Activated naive CD8-positive, alpha-beta T cell treated with anti-CD3 and anti-CD28 coated beads, Interleukin-2, amount 50 U/mL, for 24 hours (primary cell): ENCODE measurements at regions not wholly inside any gene's neighbourhood (a gene's known extent, or its start where the extent isn't known, plus 50 kb on each side); places are given as distances from the start of the nearest gene placed in this dataset.
A peak's percentile ranks its signal among the peaks of the same experiment; 100 is the strongest.

ENCODE experiments used
- ATAC-seq: fragments of 150-1000 bp; cut with Tn5 transposase; one replicate; pipeline ENCODE4 v1.10.0; 2021
- DNase-seq: peaks from one replicate; pipeline ENCODE4 v3.0.0; 2021
- H3K27ac Mint-ChIP-seq: one replicate; pipeline ENCODE4 v1.8.0; 2021; ENCODE audit warnings: mild to moderate bottlenecking, mixed read lengths
- H3K27me3 Mint-ChIP-seq: one replicate; pipeline ENCODE4 v1.8.0; 2021; ENCODE audit warnings: mixed read lengths
- H3K36me3 Mint-ChIP-seq: one replicate; pipeline ENCODE4 v1.8.0; 2021; ENCODE audit warnings: low read depth, mixed read lengths
- H3K4me1 Mint-ChIP-seq: one replicate; pipeline ENCODE4 v1.8.0; 2021; ENCODE audit warnings: mixed read lengths
- H3K4me3 Mint-ChIP-seq: one replicate; pipeline ENCODE4 v1.8.0; 2021; ENCODE audit warnings: mild to moderate bottlenecking, moderate library complexity, mixed read lengths
- H3K9me3 Mint-ChIP-seq: one replicate; pipeline ENCODE4 v1.8.0; 2021; ENCODE audit warnings: mixed read lengths

DNA sequence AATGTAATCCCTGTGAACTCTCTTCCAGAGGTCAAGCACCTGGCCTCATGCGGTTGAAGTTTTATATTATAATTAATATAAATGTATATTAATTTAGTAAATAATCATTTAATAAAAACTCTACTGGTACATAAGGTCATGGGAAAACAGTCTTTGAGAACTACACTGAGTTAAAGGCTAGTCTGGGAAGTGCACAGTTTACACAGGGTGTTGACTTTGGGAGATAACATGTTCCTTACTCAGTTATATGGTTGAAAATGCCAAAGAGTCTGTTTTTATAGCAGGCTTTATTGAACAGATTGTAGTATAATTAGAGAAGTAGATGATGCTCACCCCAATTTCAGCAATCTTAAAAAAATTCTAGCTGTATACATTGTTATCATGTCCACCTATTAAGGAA lies 735.9 kb downstream of the GATA3 start:
- Mint-ChIP-seq H3K27me3 (no peaks in the 10 kb centered on the region), H3K9me3 (peaks cover 62% of the 10 kb centered on the region), H3K27ac (no peak overlapping the region), H3K4me1 (peaks cover 11% of the 10 kb centered on the region), H3K4me3 (no peak overlapping the region), H3K36me3 (peaks cover 24% of the 10 kb centered on the region)
- DNase-seq (no peak), ATAC-seq (no peak)

DNA sequence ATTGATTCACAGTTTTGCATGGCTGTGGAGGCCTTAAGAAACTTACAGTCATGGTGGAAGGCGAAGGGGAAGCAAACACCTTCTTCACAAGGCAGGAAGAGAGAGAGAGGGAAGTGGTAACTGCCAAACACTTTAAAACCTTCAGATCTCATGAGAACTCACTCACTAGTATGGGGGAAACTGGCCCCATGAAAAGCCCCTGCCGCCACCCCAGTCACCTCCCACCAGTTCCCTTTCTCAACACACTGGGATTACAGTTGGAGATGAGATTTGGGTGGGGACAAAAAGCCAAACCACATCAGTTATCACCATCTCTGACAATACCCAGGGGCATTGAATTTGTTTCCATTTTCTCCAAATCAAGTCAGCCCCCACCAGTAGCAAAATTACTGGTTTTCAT lies 740.4 kb downstream of the GATA3 start:
- Mint-ChIP-seq H3K27me3 (no peaks in the 10 kb centered on the region), H3K9me3 (peaks cover 34% of the 10 kb centered on the region), H3K4me1 (peaks cover 14% of the 10 kb centered on the region), H3K4me3 (no peak overlapping the region), H3K36me3 (peaks cover 12% of the 10 kb centered on the region), H3K27ac (no peak overlapping the region)
- peak; percentile 63 for ATAC-seq
- peak; percentile 9 for DNase-seq

DNA sequence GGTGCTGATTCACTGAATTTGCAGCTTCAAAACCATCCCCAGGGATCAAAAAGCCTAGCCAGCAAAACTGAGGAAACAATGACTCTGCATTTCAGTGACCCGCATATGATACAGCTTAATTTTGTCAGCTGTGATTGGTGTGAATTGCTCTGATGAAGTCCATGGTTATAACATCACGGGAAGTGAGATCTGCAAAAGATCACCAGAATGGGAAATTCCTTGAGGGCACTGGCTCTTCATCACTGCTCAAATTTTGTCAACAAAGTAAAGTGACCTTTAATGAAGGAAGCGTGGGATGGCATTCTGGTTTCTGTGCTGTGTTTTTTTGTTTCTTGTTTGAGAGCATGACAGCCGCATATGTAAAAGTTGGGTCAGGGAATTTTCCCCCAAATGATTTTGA lies 745.9 kb downstream of the GATA3 start:
- Mint-ChIP-seq H3K9me3 (peaks cover 7% of the 10 kb centered on the region), H3K27me3 (no peaks in the 10 kb centered on the region), H3K36me3 (peaks cover 4% of the 10 kb centered on the region), H3K4me3 (no peak overlapping the region), H3K27ac (no peak overlapping the region), H3K4me1 (peaks cover 13% of the 10 kb centered on the region)
- DNase-seq: peak; percentile 6
- peak; percentile 77 for ATAC-seq

- H3K27ac Mint-ChIP-seq: no peak overlapping the region
- H3K36me3 Mint-ChIP-seq: peaks cover 4% of the 10 kb centered on the region
- H3K27me3 Mint-ChIP-seq: no peaks in the 10 kb centered on the region
- peaks cover 12% of the 10 kb centered on the region for H3K9me3 Mint-ChIP-seq
- no peak for ATAC-seq
- no peak overlapping the region for H3K4me3 Mint-ChIP-seq
- peaks cover 11% of the 10 kb centered on the region for H3K4me1 Mint-ChIP-seq
- DNase-seq: no peak
Observed at GRCh38 chr10:8803992-8804391, 749.5 kb downstream of the GATA3 start.

- H3K27me3 Mint-ChIP-seq: no peaks in the 10 kb centered on the region
Observed at GRCh38 chr10:8810677-8811076, 756.2 kb downstream of the GATA3 start.

GRCh38 chr10:8811201-8811600 lies 756.7 kb downstream of the GATA3 start:
- Mint-ChIP-seq H3K4me3 (no peak overlapping the region), H3K27ac (no peak overlapping the region), H3K27me3 (no peaks in the 10 kb centered on the region), H3K9me3 (peaks cover 14% of the 10 kb centered on the region), H3K4me1 (no peaks in the 10 kb centered on the region), H3K36me3 (peaks cover 2% of the 10 kb centered on the region)
- DNase-seq (no peak), ATAC-seq (no peak)

More at GRCh38 chr10:8810677-8811076, 756.2 kb downstream of the GATA3 start:
- DNase-seq (no peak), ATAC-seq (no peak)
- Mint-ChIP-seq H3K4me1 (no peaks in the 10 kb centered on the region), H3K27ac (no peak overlapping the region), H3K4me3 (no peak overlapping the region), H3K9me3 (peaks cover 17% of the 10 kb centered on the region), H3K36me3 (peaks cover 2% of the 10 kb centered on the region)

- H3K9me3 Mint-ChIP-seq: peaks cover 10% of the 10 kb centered on the region
- H3K27ac Mint-ChIP-seq: no peak overlapping the region
- peaks cover 4% of the 10 kb centered on the region for H3K4me1 Mint-ChIP-seq
- no peak for DNase-seq
- no peaks in the 10 kb centered on the region for H3K36me3 Mint-ChIP-seq
- no peak for ATAC-seq
- no peaks in the 10 kb centered on the region for H3K27me3 Mint-ChIP-seq
- no peak overlapping the region for H3K4me3 Mint-ChIP-seq
Observed at GRCh38 chr10:8815969-8816368, 761.5 kb downstream of the GATA3 start.

DNA sequence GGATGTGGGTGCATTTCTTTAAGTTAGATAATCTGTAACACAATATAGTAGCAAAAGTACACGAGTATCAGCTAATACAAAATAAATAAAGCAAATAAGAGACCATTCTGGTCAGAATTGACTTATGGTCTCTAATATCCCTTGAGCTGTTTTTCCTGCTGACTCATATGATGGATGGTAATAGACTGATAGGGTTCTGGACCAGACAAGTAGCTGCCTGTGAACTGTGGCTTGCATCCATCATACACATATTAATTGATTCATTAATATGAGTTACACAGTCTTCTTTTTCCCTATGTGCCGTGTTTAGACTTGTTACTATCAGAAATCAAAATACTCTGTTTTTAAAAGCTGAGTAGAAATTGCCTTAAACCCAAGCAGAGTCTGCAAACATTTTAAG lies 762.8 kb downstream of the GATA3 start:
- Mint-ChIP-seq H3K27me3 (no peaks in the 10 kb centered on the region), H3K4me3 (no peak overlapping the region), H3K9me3 (peaks cover 7% of the 10 kb centered on the region), H3K4me1 (peaks cover 4% of the 10 kb centered on the region), H3K36me3 (no peaks in the 10 kb centered on the region), H3K27ac (no peak overlapping the region)
- DNase-seq: no peak
- no peak for ATAC-seq

DNA sequence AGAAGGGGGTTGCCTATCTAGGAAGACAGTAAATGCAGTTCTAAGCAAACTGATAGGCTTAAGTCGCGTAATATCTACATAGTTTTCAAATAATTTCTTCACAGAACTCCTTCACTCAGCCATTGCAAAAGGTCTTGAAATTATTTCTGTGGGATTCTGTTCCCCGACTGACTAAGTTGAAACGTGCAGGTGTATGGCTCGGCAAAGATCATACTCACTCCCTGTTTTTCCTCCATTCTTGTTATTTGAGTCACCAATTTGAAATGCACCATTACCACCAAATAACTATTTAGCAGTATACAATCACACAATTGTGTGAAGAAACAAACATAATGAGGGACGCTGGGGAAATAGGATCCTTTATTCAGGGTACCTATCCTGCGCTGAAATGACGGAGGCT lies 771.1 kb downstream of the GATA3 start:
- DNase-seq: no peak
- H3K4me3 Mint-ChIP-seq: no peak overlapping the region
- no peak for ATAC-seq
- H3K27me3 Mint-ChIP-seq: no peaks in the 10 kb centered on the region
- H3K4me1 Mint-ChIP-seq: peaks cover 6% of the 10 kb centered on the region
- H3K27ac Mint-ChIP-seq: no peak overlapping the region
- H3K9me3 Mint-ChIP-seq: no peaks in the 10 kb centered on the region
- H3K36me3 Mint-ChIP-seq: peaks cover 2% of the 10 kb centered on the region

DNA sequence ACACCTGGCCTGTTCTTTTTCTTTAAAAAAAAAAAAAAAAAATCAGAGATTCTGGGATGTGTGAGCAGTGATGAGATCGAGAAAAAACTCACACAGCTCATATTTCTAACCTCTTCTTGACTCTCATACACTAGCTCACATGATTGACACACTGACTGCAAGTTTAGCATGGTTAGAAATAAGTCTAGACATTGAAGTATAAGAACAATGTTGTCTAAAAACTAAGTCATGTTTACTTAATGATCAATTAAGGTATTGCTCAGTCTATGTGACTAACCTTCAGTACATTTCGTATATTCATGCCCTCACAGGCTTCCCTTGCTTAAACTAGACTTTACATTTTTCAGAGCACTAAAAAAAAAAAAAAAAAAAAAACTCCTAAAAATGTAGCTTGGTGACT lies 775.1 kb downstream of the GATA3 start:
- H3K4me1 Mint-ChIP-seq: peaks cover 17% of the 10 kb centered on the region
- no peak overlapping the region for H3K4me3 Mint-ChIP-seq
- H3K27ac Mint-ChIP-seq: no peak overlapping the region
- H3K27me3 Mint-ChIP-seq: no peaks in the 10 kb centered on the region
- H3K36me3 Mint-ChIP-seq: peaks cover 2% of the 10 kb centered on the region
- ATAC-seq (no peak), DNase-seq (no peak)
- H3K9me3 Mint-ChIP-seq: no peaks in the 10 kb centered on the region

- DNase-seq (no peak), ATAC-seq (no peak)
- H3K9me3 Mint-ChIP-seq: no peaks in the 10 kb centered on the region
- no peaks in the 10 kb centered on the region for H3K27me3 Mint-ChIP-seq
- peaks cover 2% of the 10 kb centered on the region for H3K36me3 Mint-ChIP-seq
- H3K27ac Mint-ChIP-seq: peak overlapping the region; percentile 61
- peaks cover 21% of the 10 kb centered on the region for H3K4me1 Mint-ChIP-seq
- H3K4me3 Mint-ChIP-seq: no peak overlapping the region
Observed at GRCh38 chr10:8830048-8830447, 775.6 kb downstream of the GATA3 start.

DNA sequence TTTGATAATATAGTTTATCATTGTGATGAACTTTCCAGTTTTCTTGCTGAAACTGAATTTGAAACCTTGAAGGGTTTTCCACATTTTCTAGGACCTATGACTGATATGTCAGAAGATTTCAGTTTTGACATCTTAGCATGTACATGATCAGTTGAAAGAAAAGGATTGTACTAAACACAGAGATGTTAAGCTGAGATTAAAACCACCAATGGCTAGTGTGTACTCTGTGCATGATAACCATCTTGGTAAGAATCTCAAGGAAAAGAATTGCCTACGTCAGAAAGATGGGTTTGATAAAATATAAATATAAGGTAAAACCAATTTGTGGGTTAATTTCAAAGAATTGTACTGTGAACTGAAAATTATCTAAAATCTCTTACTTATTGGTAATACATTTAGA lies 776.4 kb downstream of the GATA3 start:
- Mint-ChIP-seq H3K4me1 (peaks cover 26% of the 10 kb centered on the region), H3K27ac (no peak overlapping the region), H3K27me3 (no peaks in the 10 kb centered on the region), H3K36me3 (peaks cover 2% of the 10 kb centered on the region), H3K9me3 (no peaks in the 10 kb centered on the region), H3K4me3 (no peak overlapping the region)
- DNase-seq (no peak), ATAC-seq (no peak)

DNA sequence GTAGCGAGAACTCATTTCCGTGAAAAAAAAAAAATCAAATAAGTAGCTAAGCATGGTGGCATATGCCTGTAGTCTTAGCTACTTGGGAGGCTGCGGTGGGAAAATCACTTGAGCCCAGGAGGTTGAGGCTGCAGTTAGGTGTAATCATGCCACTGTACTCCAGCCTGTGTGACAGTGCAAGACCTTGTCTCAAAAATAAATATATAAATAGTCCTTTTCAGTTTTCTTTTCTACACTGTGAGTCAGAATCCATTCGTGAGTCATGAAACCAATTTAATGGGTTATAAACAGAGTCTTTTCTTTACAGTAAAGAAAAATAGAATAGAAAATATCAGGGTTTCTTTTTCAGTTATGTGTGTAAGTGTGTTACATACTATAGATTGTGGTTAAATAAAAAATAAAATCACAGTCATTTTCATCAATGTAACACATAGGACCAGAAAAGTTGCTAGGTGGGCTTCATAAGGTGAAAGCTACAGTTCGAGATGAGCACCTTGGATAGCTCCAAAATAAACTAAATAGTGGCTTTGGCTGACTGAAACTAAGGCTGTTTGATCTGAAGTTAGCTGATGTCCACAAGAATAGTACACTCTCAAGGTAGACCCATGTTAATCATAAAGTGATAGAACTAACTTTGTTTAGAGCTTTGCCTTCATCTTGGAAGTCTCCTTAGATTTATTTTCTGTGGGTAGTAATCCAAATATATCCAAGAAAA lies 781.1 kb downstream of the GATA3 start:
- ATAC-seq (no peak), DNase-seq (no peak)
- Mint-ChIP-seq H3K27me3 (no peaks in the 10 kb centered on the region), H3K9me3 (peaks cover 24% of the 10 kb centered on the region), H3K4me3 (no peak overlapping the region), H3K4me1 (peaks cover 22% of the 10 kb centered on the region), H3K27ac (no peak overlapping the region), H3K36me3 (peaks cover 2% of the 10 kb centered on the region)

DNA sequence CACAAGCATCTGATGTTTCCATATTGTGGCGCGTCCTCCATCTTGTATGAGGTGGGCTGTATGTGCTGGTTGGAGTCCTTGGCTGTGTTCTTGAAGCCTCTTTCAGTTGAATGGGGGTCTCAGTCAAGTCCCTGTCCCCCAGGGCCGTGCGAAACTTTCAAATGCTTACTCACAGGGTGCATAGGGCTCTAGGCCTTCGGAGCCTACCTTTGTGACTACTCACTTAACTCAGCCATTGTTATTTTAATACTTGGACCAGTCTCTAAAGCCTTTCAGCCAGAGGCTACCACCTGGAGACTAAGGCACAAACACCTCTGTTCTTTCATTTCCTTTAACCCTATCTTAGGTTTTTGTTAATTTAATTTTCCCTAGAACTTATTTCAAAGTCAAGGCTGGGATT lies 785.9 kb downstream of the GATA3 start:
- Mint-ChIP-seq H3K27ac (no peak overlapping the region), H3K36me3 (peaks cover 9% of the 10 kb centered on the region), H3K4me3 (no peak overlapping the region), H3K27me3 (peaks cover 2% of the 10 kb centered on the region), H3K4me1 (peaks cover 5% of the 10 kb centered on the region), H3K9me3 (peaks cover 39% of the 10 kb centered on the region)
- DNase-seq (no peak), ATAC-seq (no peak)

DNA sequence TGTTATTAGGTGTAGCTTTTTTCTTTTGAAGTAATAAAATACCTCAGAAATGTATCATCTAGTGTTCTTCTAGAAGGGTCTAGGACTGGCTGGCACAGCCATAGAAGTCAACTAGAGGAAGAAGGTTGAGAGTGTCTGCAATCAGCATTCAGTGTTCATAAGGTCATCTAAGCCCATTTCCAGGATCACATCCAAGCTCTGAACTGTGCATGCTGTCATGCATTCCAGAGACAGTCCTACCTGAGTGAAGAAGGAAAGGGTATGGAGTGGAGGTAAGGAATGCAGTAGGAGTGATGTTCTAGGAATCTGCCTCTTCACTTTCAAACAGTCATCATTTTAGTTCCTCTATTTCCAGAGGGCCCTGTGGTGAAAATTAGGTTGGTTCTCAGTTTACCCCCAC lies 789.7 kb downstream of the GATA3 start:
- Mint-ChIP-seq H3K4me1 (no peaks in the 10 kb centered on the region), H3K27me3 (peaks cover 11% of the 10 kb centered on the region), H3K4me3 (no peak overlapping the region), H3K36me3 (peaks cover 7% of the 10 kb centered on the region), H3K9me3 (peaks cover 25% of the 10 kb centered on the region), H3K27ac (no peak overlapping the region)
- ATAC-seq: no peak
- DNase-seq: no peak

DNA sequence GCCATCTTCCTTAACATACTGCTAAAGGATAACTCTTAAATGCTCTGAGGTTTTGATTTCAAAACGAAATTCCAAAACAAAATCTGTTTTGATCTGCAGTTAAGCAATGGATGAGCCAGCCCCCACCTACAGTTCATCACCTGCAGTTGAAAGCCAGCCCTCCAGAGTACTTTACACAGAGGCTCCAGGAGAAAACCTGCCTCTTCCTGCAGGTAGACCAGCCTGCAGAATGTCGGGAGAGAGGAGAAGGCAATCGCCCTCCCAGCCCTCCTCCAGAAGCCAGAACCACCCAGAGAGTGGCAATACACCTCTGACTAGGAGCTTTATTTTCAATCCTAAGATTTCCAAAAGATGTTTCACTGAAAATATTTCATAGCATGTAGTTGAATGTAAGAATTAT lies 798.1 kb downstream of the GATA3 start:
- Mint-ChIP-seq H3K4me1 (peaks cover 6% of the 10 kb centered on the region), H3K9me3 (no peaks in the 10 kb centered on the region), H3K27ac (no peak overlapping the region), H3K36me3 (no peaks in the 10 kb centered on the region), H3K27me3 (peaks cover 15% of the 10 kb centered on the region), H3K4me3 (no peak overlapping the region)
- ATAC-seq (no peak), DNase-seq (no peak)
